Left ventricle myocardium inferior (tissue), 1 donor: ENCODE measurements at regions not wholly inside any gene's neighbourhood (a gene's known extent, or its start where the extent isn't known, plus 50 kb on each side); places are given as distances from the start of the nearest gene placed in this dataset.

ENCODE experiments used
- DNase-seq: peaks from one replicate; pipeline ENCODE4 v3.0.0-alpha.2; 2020
- H3K27ac ChIP-seq: fragments of 200-600 bp; replicated peaks from 2 replicates; pipeline ENCODE4 v1.8.0; 2021
- H3K27me3 ChIP-seq: fragments of 200-600 bp; 2 replicates; pipeline ENCODE4 v1.8.0; 2021; ENCODE audit warnings: low read depth
- H3K36me3 ChIP-seq: fragments of 200-600 bp; 2 replicates; pipeline ENCODE4 v1.8.0; 2021
- H3K4me1 ChIP-seq: fragments of 200-600 bp; 2 replicates; pipeline ENCODE4 v1.8.0; 2021
- H3K4me3 ChIP-seq: fragments of 200-600 bp; 2 replicates; pipeline ENCODE4 v1.8.0; 2021; ENCODE audit warnings: mild to moderate bottlenecking, moderate library complexity
- H3K9me3 ChIP-seq: fragments of 200-600 bp; replicated peaks from 2 replicates; pipeline ENCODE4 v1.8.0; 2021
- intact Hi-C: fragments of 100-400 bp; cut with micrococcal nuclease; formaldehyde crosslinking; loops from one replicate; pipeline ENCODE4 v1.11.0; 2022
- TF ChIP-seq, protein P1 (sequence below): fragments of 200-600 bp; IDR thresholded peaks from 2 replicates; pipeline ENCODE4 v1.8.0; 2021; ENCODE audit warnings: antibody characterized with exemption, mild to moderate bottlenecking, borderline replicate concordance
- donor health status: DM: no; HTN: yes; CAD: no; lungs with severe emphysema.

DNA sequence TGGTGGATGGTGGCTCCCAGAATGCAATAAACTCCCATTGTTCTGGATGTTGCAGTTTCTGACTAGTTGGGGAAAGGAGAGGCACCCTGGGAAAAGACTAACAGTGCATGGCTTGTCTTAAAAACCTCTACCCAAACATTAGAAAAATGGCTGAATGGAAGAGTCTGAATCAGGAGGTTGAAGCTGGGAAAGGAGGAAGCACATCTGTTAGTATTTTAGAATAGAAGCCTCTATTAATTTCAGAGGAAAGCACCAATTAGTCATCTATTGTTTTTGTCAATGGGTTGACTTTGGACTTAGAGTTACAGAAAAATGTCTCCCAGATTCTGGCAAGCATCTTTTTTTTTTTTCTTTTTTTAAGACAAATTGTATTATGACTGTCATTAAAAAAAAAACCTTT, 56.1 kb upstream of the ELMO1 start:
- DNase-seq, result no peak
- Histone ChIP-seq H3K36me3 (no peaks in the 10 kb centered on the region), H3K9me3 (no peaks in the 10 kb centered on the region), H3K27ac (no peak overlapping the region), H3K4me1 (peaks cover 3% of the 10 kb centered on the region), H3K4me3 (no peak overlapping the region), H3K27me3 (peaks cover 8% of the 10 kb centered on the region)
- TF ChIP-seq, protein P1, sequence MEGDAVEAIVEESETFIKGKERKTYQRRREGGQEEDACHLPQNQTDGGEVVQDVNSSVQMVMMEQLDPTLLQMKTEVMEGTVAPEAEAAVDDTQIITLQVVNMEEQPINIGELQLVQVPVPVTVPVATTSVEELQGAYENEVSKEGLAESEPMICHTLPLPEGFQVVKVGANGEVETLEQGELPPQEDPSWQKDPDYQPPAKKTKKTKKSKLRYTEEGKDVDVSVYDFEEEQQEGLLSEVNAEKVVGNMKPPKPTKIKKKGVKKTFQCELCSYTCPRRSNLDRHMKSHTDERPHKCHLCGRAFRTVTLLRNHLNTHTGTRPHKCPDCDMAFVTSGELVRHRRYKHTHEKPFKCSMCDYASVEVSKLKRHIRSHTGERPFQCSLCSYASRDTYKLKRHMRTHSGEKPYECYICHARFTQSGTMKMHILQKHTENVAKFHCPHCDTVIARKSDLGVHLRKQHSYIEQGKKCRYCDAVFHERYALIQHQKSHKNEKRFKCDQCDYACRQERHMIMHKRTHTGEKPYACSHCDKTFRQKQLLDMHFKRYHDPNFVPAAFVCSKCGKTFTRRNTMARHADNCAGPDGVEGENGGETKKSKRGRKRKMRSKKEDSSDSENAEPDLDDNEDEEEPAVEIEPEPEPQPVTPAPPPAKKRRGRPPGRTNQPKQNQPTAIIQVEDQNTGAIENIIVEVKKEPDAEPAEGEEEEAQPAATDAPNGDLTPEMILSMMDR, result no peak
- intact Hi-C loops, result no loop called here

DNA sequence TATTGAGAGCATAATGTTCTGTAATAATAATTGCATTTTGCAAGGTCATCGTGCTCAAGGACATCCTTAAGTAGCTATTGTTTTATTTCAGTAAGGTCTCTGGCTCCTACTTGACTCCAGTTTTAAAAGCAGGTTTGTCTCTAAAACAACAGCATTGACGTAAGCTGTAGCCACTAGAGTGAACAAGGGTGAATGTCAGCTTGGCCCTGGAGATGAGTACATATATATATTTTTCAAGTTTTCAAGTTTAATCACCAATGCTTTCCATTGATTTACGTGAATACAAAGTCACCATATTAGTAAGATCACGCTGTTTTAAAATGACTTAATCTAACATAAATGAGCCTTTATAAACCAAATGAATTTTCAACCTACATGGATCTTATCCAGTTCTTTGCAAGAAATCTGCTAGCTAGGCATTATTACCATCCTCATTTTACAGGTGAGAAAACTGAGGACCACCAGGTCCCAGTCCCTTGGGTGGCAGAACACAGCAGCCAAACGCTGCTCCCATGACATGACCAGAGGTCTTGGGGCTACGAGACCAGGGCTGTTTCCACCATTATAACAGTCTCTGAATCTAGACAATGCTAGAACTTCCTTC, 57.2 kb upstream of the ELMO1 start:
- Histone ChIP-seq H3K36me3 (no peaks in the 10 kb centered on the region), H3K9me3 (no peaks in the 10 kb centered on the region), H3K27me3 (peaks cover 8% of the 10 kb centered on the region), H3K4me1 (peaks cover 3% of the 10 kb centered on the region), H3K27ac (no peak overlapping the region), H3K4me3 (no peak overlapping the region)
- intact Hi-C loops, result no loop called here
- no peak for DNase-seq
- TF ChIP-seq, protein P1, result no peak

DNA sequence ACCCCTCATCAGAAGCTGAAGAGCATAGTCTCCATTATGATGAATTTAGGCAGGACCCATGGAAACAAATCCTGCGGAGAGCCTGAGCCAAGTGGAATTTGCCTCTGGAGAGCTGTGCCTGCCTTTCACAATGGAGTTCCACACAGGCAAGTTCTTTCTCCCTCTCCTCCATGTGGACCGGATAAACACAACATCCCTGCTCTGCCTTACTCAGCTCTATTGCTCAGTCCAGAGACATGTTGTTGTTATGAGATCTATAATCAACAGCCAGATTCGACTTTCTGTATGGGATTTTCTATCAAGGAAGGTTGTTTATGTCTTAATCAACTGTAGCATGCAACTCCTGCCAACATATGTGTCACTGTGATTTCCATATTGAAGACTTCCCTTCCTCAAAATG, 59.5 kb upstream of the ELMO1 start:
- Histone ChIP-seq H3K36me3 (no peaks in the 10 kb centered on the region), H3K27me3 (peaks cover 13% of the 10 kb centered on the region), H3K9me3 (no peaks in the 10 kb centered on the region), H3K4me3 (no peak overlapping the region), H3K4me1 (peaks cover 3% of the 10 kb centered on the region), H3K27ac (no peak overlapping the region)
- intact Hi-C loops, result no loop called here
- no peak for DNase-seq
- TF ChIP-seq, protein P1, result no peak

DNA sequence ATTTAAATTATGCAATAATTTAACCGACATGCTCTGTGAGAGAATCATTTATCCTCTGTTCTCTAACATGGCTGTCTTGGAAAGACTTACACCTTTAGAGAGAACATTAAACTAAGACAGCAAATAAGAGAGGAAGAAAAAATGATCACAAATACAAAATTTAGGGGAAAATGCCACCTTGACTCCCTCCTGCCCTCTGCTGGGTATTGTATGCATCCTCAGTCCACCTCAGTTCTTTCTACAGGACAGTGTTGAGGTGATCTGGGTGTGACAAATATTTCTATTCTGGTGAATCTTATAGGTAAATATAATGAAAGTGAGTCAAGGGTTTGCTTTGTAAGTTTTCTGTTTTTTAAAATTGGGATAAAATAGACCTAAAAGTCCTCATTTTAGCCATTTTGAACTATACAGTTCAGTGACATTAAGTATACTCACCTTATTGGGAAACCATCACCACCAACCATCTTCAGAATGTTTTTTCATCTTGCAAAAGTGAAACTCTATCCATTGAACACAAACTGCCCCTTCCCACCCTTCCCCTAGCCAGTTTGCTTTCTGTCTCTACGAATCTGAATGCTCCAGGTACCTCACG, 61.5 kb upstream of the ELMO1 start:
- Histone ChIP-seq H3K9me3 (no peaks in the 10 kb centered on the region), H3K4me3 (no peak overlapping the region), H3K36me3 (no peaks in the 10 kb centered on the region), H3K27ac (no peak overlapping the region), H3K4me1 (no peaks in the 10 kb centered on the region), H3K27me3 (peaks cover 13% of the 10 kb centered on the region)
- intact Hi-C loops, result no loop called here
- TF ChIP-seq, protein P1, result peak; percentile 79
- DNase-seq, result no peak

DNA sequence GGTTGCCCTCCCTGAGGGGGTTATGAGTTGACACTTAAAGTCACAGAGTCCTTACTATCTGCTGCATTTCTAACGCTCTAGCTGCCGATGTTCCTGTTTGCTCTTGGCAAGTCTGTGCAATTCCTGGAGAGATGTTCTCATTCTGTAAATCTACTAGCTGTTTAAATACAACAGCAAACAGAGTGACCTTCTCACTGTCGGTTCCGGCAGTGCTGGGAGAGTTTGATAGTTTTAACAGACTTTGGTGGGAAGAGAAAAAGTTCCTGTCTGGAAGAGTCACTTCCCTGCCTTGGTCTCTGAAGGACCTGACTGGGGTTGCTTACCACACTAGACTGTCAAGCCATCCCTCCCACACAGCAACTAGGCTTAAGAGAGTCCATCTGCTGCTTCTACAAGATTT, 63.3 kb upstream of the ELMO1 start:
- Histone ChIP-seq H3K27ac (no peak overlapping the region), H3K4me3 (no peak overlapping the region), H3K36me3 (no peaks in the 10 kb centered on the region), H3K9me3 (no peaks in the 10 kb centered on the region), H3K4me1 (no peaks in the 10 kb centered on the region), H3K27me3 (peaks cover 19% of the 10 kb centered on the region)
- TF ChIP-seq, protein P1, result no peak
- DNase-seq, result no peak
- intact Hi-C loops, result no loop called here
